ENCODE measurements at regions not wholly inside any gene's neighbourhood (a gene's known extent, or its start where the extent isn't known, plus 50 kb on each side); places are given as distances from the start of the nearest gene placed in this dataset.

GRCh38 chr11:81197396-81197795 lies 1536.3 kb downstream of the FAM181B start:
- TF ChIP-seq ZNF274 (IDR thresholded peaks at IDR 0.05; ENCODE audit: low read depth, low read length) = no peak
- no peak for TF ChIP-seq YY1 (IDR thresholded peaks at IDR 0.05; ENCODE audit: insufficient read depth, insufficient read length)
